Neural crest cell (in vitro differentiated cells): ENCODE measurements at regions not wholly inside any gene's neighbourhood (a gene's known extent, or its start where the extent isn't known, plus 50 kb on each side); places are given as distances from the start of the nearest gene placed in this dataset.

Experiments used
- DNase-seq: peaks from one replicate; pipeline ENCODE4 v3.0.0; 2021; ENCODE audit warnings: low read depth, mixed read lengths, low spot score
- H3K27ac Mint-ChIP-seq: one replicate; pipeline ENCODE4 v1.8.0; 2021; ENCODE audit warnings: mild to moderate bottlenecking, mixed read lengths; ENCODE audit not compliant: unreplicated experiment
- H3K27me3 Mint-ChIP-seq: 2 replicates; pipeline ENCODE4 v1.8.0; 2021; ENCODE audit warnings: low read depth, mild to moderate bottlenecking, mixed read lengths
- H3K36me3 Mint-ChIP-seq: 2 replicates; pipeline ENCODE4 v1.8.0; 2021; ENCODE audit warnings: low read depth, mild to moderate bottlenecking, mixed read lengths
- H3K4me1 Mint-ChIP-seq: 2 replicates; pipeline ENCODE4 v1.8.0; 2021; ENCODE audit warnings: mixed read lengths
- H3K4me3 Mint-ChIP-seq: one replicate; pipeline ENCODE4 v1.8.0; 2021; ENCODE audit warnings: mild to moderate bottlenecking, mixed read lengths
- H3K9me3 Mint-ChIP-seq: 2 replicates; pipeline ENCODE4 v1.8.0; 2021; ENCODE audit warnings: mixed read lengths
- CTCF ChIP-seq: fragments of 200-600 bp; sonication (generic); conservative IDR thresholded peaks from 2 replicates; pipeline ENCODE4 v1.5.0; 2021; ENCODE audit warnings: antibody characterized with exemption, mild to moderate bottlenecking

DNA sequence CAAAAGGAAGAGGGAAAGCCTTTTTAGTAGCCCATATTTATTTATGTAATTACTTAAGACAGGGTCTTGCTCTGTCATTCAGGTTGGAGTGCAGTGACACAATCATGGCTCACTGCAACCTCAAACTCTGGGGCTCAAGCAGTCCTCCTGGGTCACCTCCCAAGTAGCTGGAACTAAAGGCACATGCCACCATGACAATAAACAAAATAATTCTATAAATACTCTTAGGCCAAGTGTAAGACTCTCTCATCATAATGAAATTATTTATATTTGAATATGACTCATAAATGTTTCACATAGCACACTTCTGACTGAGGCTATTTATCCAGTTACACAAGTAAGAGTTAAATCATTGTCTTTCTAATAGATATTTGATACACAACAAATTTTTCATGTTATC lies 314.7 kb downstream of the AMY1C start:
- no peak for TF ChIP-seq CTCF
- Mint-ChIP-seq H3K27ac (no peak overlapping the region), H3K4me3 (no peak overlapping the region), H3K9me3 (no peaks in the 10 kb centered on the region), H3K4me1 (no peaks in the 10 kb centered on the region), H3K27me3 (no peaks in the 10 kb centered on the region), H3K36me3 (no peaks in the 10 kb centered on the region)
- no peak for DNase-seq

- H3K27ac Mint-ChIP-seq = no peak overlapping the region
- TF ChIP-seq CTCF = no peak
- DNase-seq = no peak
- no peaks in the 10 kb centered on the region for H3K4me1 Mint-ChIP-seq
- H3K9me3 Mint-ChIP-seq = no peaks in the 10 kb centered on the region
- H3K36me3 Mint-ChIP-seq = no peaks in the 10 kb centered on the region
- H3K27me3 Mint-ChIP-seq = no peaks in the 10 kb centered on the region
- H3K4me3 Mint-ChIP-seq = no peak overlapping the region
Observed at GRCh38 chr1:104072915-104073371, 323.2 kb downstream of the AMY1C start.

DNA sequence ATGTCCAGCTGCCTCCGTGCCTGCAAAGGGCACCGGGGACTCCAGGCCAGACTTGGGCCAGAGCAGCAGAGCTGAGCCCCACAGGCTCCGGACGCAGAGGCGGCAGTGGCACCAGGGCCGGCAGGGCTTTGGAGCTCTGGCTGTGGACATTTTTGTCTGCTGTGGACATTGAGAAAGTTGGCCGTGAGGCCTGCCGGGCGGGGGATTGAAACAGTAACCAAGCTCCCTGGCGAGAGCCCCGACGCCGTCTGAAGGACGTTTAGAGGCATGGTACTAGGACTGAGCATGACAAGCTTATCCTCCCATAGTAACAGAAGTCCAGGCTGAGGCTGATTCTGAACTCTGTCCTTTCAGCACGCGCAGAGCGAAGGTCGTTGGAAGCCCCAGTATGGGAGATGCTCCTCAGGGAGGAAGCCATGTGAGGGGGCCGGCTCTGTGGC lies 323.8 kb downstream of the AMY1C start:
- Mint-ChIP-seq H3K4me1 (no peaks in the 10 kb centered on the region), H3K27ac (no peak overlapping the region), H3K9me3 (no peaks in the 10 kb centered on the region), H3K27me3 (no peaks in the 10 kb centered on the region), H3K36me3 (no peaks in the 10 kb centered on the region), H3K4me3 (no peak overlapping the region)
- no peak for TF ChIP-seq CTCF
- no peak for DNase-seq

DNA sequence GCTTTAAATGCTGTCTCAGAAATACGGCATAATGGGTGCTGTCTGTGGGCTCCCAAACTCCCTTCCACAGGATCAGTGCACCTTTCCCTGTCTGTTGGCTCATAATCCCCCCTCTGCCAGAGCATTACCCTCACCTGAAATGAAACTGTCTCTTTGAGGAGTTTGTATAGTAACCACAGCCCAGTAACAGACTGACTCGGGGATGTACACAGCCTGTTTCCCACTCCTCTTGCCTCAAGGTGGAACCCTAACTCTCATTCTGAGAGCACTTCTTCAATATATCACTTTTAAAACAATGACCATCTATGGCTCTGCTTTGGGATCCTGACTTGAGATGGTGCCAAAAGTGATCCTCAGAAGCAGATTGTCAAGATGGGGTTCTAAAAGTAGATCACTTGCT lies 332.5 kb downstream of the AMY1C start:
- no peak for DNase-seq
- no peaks in the 10 kb centered on the region for H3K36me3 Mint-ChIP-seq
- no peaks in the 10 kb centered on the region for H3K27me3 Mint-ChIP-seq

GRCh38 chr1:104084380-104084779 lies 334.7 kb downstream of the AMY1C start:
- DNase-seq = no peak
- Mint-ChIP-seq H3K27me3 (no peaks in the 10 kb centered on the region), H3K9me3 (no peaks in the 10 kb centered on the region), H3K27ac (no peak overlapping the region), H3K36me3 (no peaks in the 10 kb centered on the region), H3K4me3 (no peak overlapping the region), H3K4me1 (no peaks in the 10 kb centered on the region)
- no peak for TF ChIP-seq CTCF

More for the DNA sequence above, 332.5 kb downstream of the AMY1C start:
- Mint-ChIP-seq H3K9me3 (no peaks in the 10 kb centered on the region), H3K27ac (no peak overlapping the region), H3K4me1 (no peaks in the 10 kb centered on the region), H3K4me3 (no peak overlapping the region)
- TF ChIP-seq CTCF = no peak

GRCh38 chr1:104092698-104093097 lies 343.0 kb downstream of the AMY1C start:
- no peak for DNase-seq
- Mint-ChIP-seq H3K27ac (no peak overlapping the region), H3K36me3 (no peaks in the 10 kb centered on the region), H3K4me1 (no peaks in the 10 kb centered on the region), H3K27me3 (no peaks in the 10 kb centered on the region), H3K4me3 (no peak overlapping the region), H3K9me3 (no peaks in the 10 kb centered on the region)
- TF ChIP-seq CTCF = no peak
